Mucosa of rectum (tissue), 2 donors: ENCODE measurements at regions not wholly inside any gene's neighbourhood (a gene's known extent, or its start where the extent isn't known, plus 50 kb on each side); places are given as distances from the start of the nearest gene placed in this dataset.
"Not testable (repeated sequence)": the region's sequence is repeated elsewhere in the genome, so short reads cannot be mapped to it uniquely, and the experiment has no call there.

ENCODE experiments used
- H3K27ac ChIP-seq, 2 donors: one replicate each; pipeline ENCODE4 v1.7.0; 2013; ENCODE audit warnings: inconsistent platforms in 2 of 2, low read depth in 2 of 2, low read length in 2 of 2
- H3K27me3 ChIP-seq, 2 donors: one replicate each; pipeline ENCODE4 v1.7.0; 2013; ENCODE audit warnings: low read length in 2 of 2; ENCODE audit not compliant: control insufficient read depth in 2 of 2, insufficient read depth in 2 of 2
- H3K36me3 ChIP-seq, 2 donors: one replicate each; pipeline ENCODE4 v1.7.0; 2013; ENCODE audit warnings: low read length in 2 of 2; ENCODE audit not compliant: control insufficient read depth in 2 of 2, insufficient read depth in 2 of 2
- H3K4me1 ChIP-seq, 2 donors: one replicate each; pipeline ENCODE4 v1.7.0; 2013; ENCODE audit warnings: low read length in 2 of 2, mild to moderate bottlenecking in 1 of 2; ENCODE audit not compliant: control insufficient read depth in 2 of 2, insufficient read depth in 2 of 2
- H3K4me3 ChIP-seq, 2 donors: one replicate each; pipeline ENCODE4 v1.7.0; 2013; ENCODE audit warnings: low read length in 2 of 2
- H3K9ac ChIP-seq, 2 donors: one replicate each; pipeline ENCODE4 v1.7.0; 2013; ENCODE audit warnings: low read length in 2 of 2, low read depth in 1 of 2, mild to moderate bottlenecking in 1 of 2
- H3K9me3 ChIP-seq, 2 donors: one replicate each; pipeline ENCODE4 v1.7.0; 2013; ENCODE audit warnings: low read length in 2 of 2; ENCODE audit not compliant: control insufficient read depth in 2 of 2
- donor health status: healthy.
- donor health status: Normal muscosa, but diverticular disease.

- peaks cover 0 to 11% of the 10 kb centered on the region in 2 donors for H3K4me1 ChIP-seq
- H3K9me3 ChIP-seq, result peaks cover 0 to 3% of the 10 kb centered on the region in 2 donors
- H3K4me3 ChIP-seq, result no peak overlapping the region
- no peaks in the 10 kb centered on the region for H3K27me3 ChIP-seq
- no peak overlapping the region for H3K9ac ChIP-seq
- no peaks in the 10 kb centered on the region for H3K36me3 ChIP-seq
- no peak overlapping the region for H3K27ac ChIP-seq
Observed at GRCh38 chrX:6990552-6991193, 156.8 kb upstream of the STS start.

GRCh38 chrX:6989858-6990257, 157.7 kb upstream of the STS start:
- no peaks in the 10 kb centered on the region for H3K27me3 ChIP-seq
- H3K4me3 ChIP-seq, result no peak overlapping the region
- H3K9me3 ChIP-seq, result no peaks in the 10 kb centered on the region
- peaks cover 0 to 11% of the 10 kb centered on the region in 2 donors for H3K4me1 ChIP-seq
- no peak overlapping the region for H3K9ac ChIP-seq
- H3K36me3 ChIP-seq, result no peaks in the 10 kb centered on the region
- H3K27ac ChIP-seq, result no peak overlapping the region

GRCh38 chrX:6988694-6989093, 158.8 kb upstream of the STS start:
- not testable (repeated sequence) for H3K4me3 ChIP-seq, H3K9ac ChIP-seq, H3K9me3 ChIP-seq, H3K36me3 ChIP-seq, H3K27me3 ChIP-seq, H3K27ac ChIP-seq
- H3K4me1 ChIP-seq, result peaks cover 0 to 11% of the 10 kb centered on the region in 2 donors

GRCh38 chrX:6986915-6987314, 160.6 kb upstream of the STS start:
- Histone ChIP-seq H3K27ac (no peak overlapping the region), H3K36me3 (no peaks in the 10 kb centered on the region), H3K9me3 (no peaks in the 10 kb centered on the region), H3K4me1 (peaks cover 1 to 11% of the 10 kb centered on the region in 2 donors), H3K27me3 (no peaks in the 10 kb centered on the region), H3K4me3 (no peak overlapping the region), H3K9ac (no peak overlapping the region)

- Histone ChIP-seq H3K27me3 (no peaks in the 10 kb centered on the region), H3K27ac (no peak overlapping the region), H3K9me3 (no peaks in the 10 kb centered on the region), H3K36me3 (no peaks in the 10 kb centered on the region), H3K4me1 (peaks cover 3 to 11% of the 10 kb centered on the region in 2 donors), H3K4me3 (no peak overlapping the region), H3K9ac (no peak overlapping the region)
Observed at GRCh38 chrX:6985537-6985936, 162.0 kb upstream of the STS start.

GRCh38 chrX:6983207-6983955, 164.1 kb upstream of the STS start:
- H3K4me1 ChIP-seq, result peaks cover 2 to 3% of the 10 kb centered on the region in 2 donors
- no peaks in the 10 kb centered on the region for H3K36me3 ChIP-seq
- no peak overlapping the region for H3K27ac ChIP-seq
- H3K4me3 ChIP-seq, result no peak overlapping the region
- H3K9ac ChIP-seq, result no peak overlapping the region
- H3K27me3 ChIP-seq, result no peaks in the 10 kb centered on the region
- no peaks in the 10 kb centered on the region for H3K9me3 ChIP-seq

GRCh38 chrX:6981718-6982406, 165.7 kb upstream of the STS start:
- Histone ChIP-seq H3K36me3 (no peaks in the 10 kb centered on the region), H3K4me1 (peaks cover 0 to 3% of the 10 kb centered on the region in 2 donors), H3K4me3 (no peak overlapping the region), H3K27me3 (no peaks in the 10 kb centered on the region), H3K9ac (no peak overlapping the region), H3K9me3 (no peaks in the 10 kb centered on the region), H3K27ac (no peak overlapping the region)

GRCh38 chrX:6980981-6981380, 166.5 kb upstream of the STS start:
- no peak overlapping the region for H3K4me3 ChIP-seq
- no peak overlapping the region for H3K27ac ChIP-seq

GRCh38 chrX:6968231-6968630, 179.3 kb upstream of the STS start:
- no peaks in the 10 kb centered on the region for H3K4me1 ChIP-seq
- no peak overlapping the region for H3K27ac ChIP-seq
- no peaks in the 10 kb centered on the region for H3K9me3 ChIP-seq
- no peaks in the 10 kb centered on the region for H3K27me3 ChIP-seq
- H3K4me3 ChIP-seq, result no peak overlapping the region
- H3K9ac ChIP-seq, result no peak overlapping the region
- no peaks in the 10 kb centered on the region for H3K36me3 ChIP-seq

More at GRCh38 chrX:6980981-6981380, 166.5 kb upstream of the STS start:
- no peaks in the 10 kb centered on the region for H3K27me3 ChIP-seq
- H3K9ac ChIP-seq, result no peak overlapping the region
- H3K4me1 ChIP-seq, result peaks cover 0 to 3% of the 10 kb centered on the region in 2 donors
- H3K36me3 ChIP-seq, result no peaks in the 10 kb centered on the region
- H3K9me3 ChIP-seq, result no peaks in the 10 kb centered on the region

GRCh38 chrX:6965729-6966128, 181.8 kb upstream of the STS start:
- Histone ChIP-seq H3K4me1 (no peaks in the 10 kb centered on the region), H3K9ac (no peak overlapping the region), H3K9me3 (no peaks in the 10 kb centered on the region), H3K36me3 (no peaks in the 10 kb centered on the region), H3K27ac (no peak overlapping the region), H3K4me3 (no peak overlapping the region), H3K27me3 (no peaks in the 10 kb centered on the region)
